Heart left ventricle (tissue), 16 donors: ENCODE measurements at regions not wholly inside any gene's neighbourhood (a gene's known extent, or its start where the extent isn't known, plus 50 kb on each side); places are given as distances from the start of the nearest gene placed in this dataset.

Experiments
- ATAC-seq, 4 donors: fragments of 200-7000 bp; cut with Tn5 transposase; one replicate each; pipeline ENCODE4 v1.9.1; 2020 to 2022; ENCODE audit warnings: moderate library complexity in 4 of 4, mild to moderate bottlenecking in 3 of 4, moderate number of reproducible peaks in 1 of 4
- DNase-seq, 5 donors: peaks; one replicate each; pipeline ENCODE4 v3.0.0-alpha.2; 2020
- H3K27ac ChIP-seq, 12 donors: fragments of 200-600 bp; sonication (generic) in 4 of 12; one replicate each; pipeline versions ENCODE4 v1.5.0 to v1.8.0; 2016 to 2022; ENCODE audit warnings: mild to moderate bottlenecking in 2 of 12
- H3K27me3 ChIP-seq, 9 donors: fragments of 200-600 bp; sonication (generic) in 2 of 9; one replicate each; pipeline versions ENCODE4 v1.5.1 to v1.8.0; 2016 to 2022; ENCODE audit warnings: mild to moderate bottlenecking in 3 of 9
- H3K36me3 ChIP-seq, 9 donors: fragments of 200-600 bp; sonication (generic) in 2 of 9; one replicate each; pipeline versions ENCODE4 v1.5.0 to v1.8.0; 2018 to 2022; ENCODE audit warnings: mild to moderate bottlenecking in 2 of 9
- H3K4me1 ChIP-seq, 12 donors: fragments of 200-600 bp; sonication (generic) in 4 of 12; one replicate each; pipeline versions ENCODE4 v1.5.0 to v1.8.0; 2016 to 2022; ENCODE audit warnings: mild to moderate bottlenecking in 3 of 12
- H3K4me3 ChIP-seq, 12 donors: fragments of 200-600 bp; sonication (generic) in 4 of 12; one replicate each; pipeline versions ENCODE4 v1.5.0 to v1.8.0; 2017 to 2022; ENCODE audit warnings: mild to moderate bottlenecking in 9 of 12, moderate library complexity in 4 of 12
- H3K9me3 ChIP-seq, 12 donors: fragments of 200-600 bp; sonication (generic) in 4 of 12; one replicate each; pipeline versions ENCODE4 v1.5.0 to v1.8.0; 2016 to 2022; ENCODE audit warnings: mild to moderate bottlenecking in 1 of 12
- POLR2A ChIP-seq, 2 donors: fragments of 450-650 bp; IDR thresholded peaks; one replicate each; pipeline ENCODE4 v1.6.1; 2017; ENCODE audit warnings: antibody characterized with exemption in 2 of 2, mild to moderate bottlenecking in 2 of 2, moderate library complexity in 2 of 2
- WGBS, 4 donors: extraction: QIAGEN DNeasy Blood & Tissue Kit in 2 of 4; methylation state at CpG; one replicate each; pipeline versions ENCODE4 v1.1.5 to v1.1.7; 2013 to 2018; 5-methylcytosine and 5-hydroxymethylcytosine counted together
- intact Hi-C, 10 donors: fragments of 100-400 bp; cut with DNase I; formaldehyde crosslinking; loops; one replicate each; pipeline versions ENCODE4 v1.11.1 to v1.14.2; 2022
- TF ChIP-seq, protein P1 (sequence below), 12 donors: fragments of 200-600 bp; sonication (generic) in 4 of 12; IDR thresholded peaks; one replicate each; pipeline versions ENCODE4 v1.5.0 to v1.8.0; 2018 to 2022; ENCODE audit warnings: antibody characterized with exemption in 12 of 12, mild to moderate bottlenecking in 5 of 12
- donor health status: ischemic (EF 13 %, LVEDD 7.1; RV severe dilation, severe dysfunction).
- donor health status: healthy with polysubstance abuse.
- donor health status: DM: no; HTN: yes; CAD: no.
- donor health status: DM: no; HTN: no; CAD: no.
- donor health status: ischemic (EF 25% LVEDD 6.9; RV normal size, moderate dysfunction).
- donor health status: ischemic (EF 25% LVEDD 5.7; RV mildly dilated, moderate dysfunction).
- donor health status: healthy.
- donor health status: DM: yes; HTN: yes; CAD: no.
- donor health status: ischemic (EF 35%, LVEDD 5.7; RV mildly dilated, moderate dysfunction).
- donor health status: nonischemic (EF 11% LVEDD 7.7; RV severe dilation, severe dysfunction).
- donor health status: DM: yes; HTN: yes; CAD: no.
- donor health status: PGD.
- donor health status: ischemic (EF 29% LVEDD 5.4; RV normal size, mild dysfunction).
- donor health status: nonischemic (EF 23%, LVEDD 6.1; RV moderate dilation, normal function).

DNA sequence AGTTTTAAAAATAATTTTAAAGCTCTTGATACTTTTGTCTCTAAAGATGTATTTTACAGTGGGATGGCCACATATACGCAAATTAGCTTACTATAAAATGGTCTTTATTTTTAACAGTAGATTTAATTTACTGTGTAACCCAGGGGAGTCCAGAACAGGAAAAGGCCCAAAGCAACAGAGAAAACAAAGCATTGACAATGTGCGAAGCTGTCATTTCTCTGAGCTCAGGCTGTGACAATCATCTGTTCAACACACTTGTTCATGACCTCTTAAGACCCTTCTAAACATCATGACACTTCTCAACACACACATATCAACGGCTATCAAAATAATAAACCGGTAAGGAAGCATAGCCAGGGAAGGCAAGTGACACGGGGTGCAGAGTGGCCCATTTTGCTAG, 499.6 kb upstream of the MPDZ start:
- H3K9me3 ChIP-seq, result no peaks in the 10 kb centered on the region
- no peak for ATAC-seq
- intact Hi-C loops, result no loop called here
- DNase-seq, result no peak
- H3K4me1 ChIP-seq, result peaks cover 0 to 12% (median 0%) of the 10 kb centered on the region in 12 donors
- no peak overlapping the region for H3K4me3 ChIP-seq
- no peaks in the 10 kb centered on the region for H3K27me3 ChIP-seq
- WGBS, 4 donors, result 52 to 61% (median 58%) methylated on average over 5 of the region's 5 CpGs
- no peak for TF ChIP-seq POLR2A (IDR thresholded peaks at IDR 0.05)
- TF ChIP-seq, protein P1, sequence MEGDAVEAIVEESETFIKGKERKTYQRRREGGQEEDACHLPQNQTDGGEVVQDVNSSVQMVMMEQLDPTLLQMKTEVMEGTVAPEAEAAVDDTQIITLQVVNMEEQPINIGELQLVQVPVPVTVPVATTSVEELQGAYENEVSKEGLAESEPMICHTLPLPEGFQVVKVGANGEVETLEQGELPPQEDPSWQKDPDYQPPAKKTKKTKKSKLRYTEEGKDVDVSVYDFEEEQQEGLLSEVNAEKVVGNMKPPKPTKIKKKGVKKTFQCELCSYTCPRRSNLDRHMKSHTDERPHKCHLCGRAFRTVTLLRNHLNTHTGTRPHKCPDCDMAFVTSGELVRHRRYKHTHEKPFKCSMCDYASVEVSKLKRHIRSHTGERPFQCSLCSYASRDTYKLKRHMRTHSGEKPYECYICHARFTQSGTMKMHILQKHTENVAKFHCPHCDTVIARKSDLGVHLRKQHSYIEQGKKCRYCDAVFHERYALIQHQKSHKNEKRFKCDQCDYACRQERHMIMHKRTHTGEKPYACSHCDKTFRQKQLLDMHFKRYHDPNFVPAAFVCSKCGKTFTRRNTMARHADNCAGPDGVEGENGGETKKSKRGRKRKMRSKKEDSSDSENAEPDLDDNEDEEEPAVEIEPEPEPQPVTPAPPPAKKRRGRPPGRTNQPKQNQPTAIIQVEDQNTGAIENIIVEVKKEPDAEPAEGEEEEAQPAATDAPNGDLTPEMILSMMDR (IDR thresholded peaks at IDR 0.05), result no peak
- H3K36me3 ChIP-seq, result no peaks in the 10 kb centered on the region
- no peak overlapping the region for H3K27ac ChIP-seq

GRCh38 chr9:13778631-13779030, 499.1 kb upstream of the MPDZ start:
- WGBS, 4 donors, result 56 to 65% (median 62%) methylated on average over 4 of the region's 4 CpGs
- DNase-seq (no peak), ATAC-seq (no peak)
- no peaks in the 10 kb centered on the region for H3K36me3 ChIP-seq
- peaks cover 0 to 12% (median 0%) of the 10 kb centered on the region in 12 donors for H3K4me1 ChIP-seq
- H3K4me3 ChIP-seq, result no peak overlapping the region
- TF ChIP-seq, protein P1 (IDR thresholded peaks at IDR 0.05), result no peak
- no peak for TF ChIP-seq POLR2A (IDR thresholded peaks at IDR 0.05)
- no peaks in the 10 kb centered on the region for H3K27me3 ChIP-seq
- no peaks in the 10 kb centered on the region for H3K9me3 ChIP-seq
- H3K27ac ChIP-seq, result no peak overlapping the region
- intact Hi-C loops, result no loop called here

DNA sequence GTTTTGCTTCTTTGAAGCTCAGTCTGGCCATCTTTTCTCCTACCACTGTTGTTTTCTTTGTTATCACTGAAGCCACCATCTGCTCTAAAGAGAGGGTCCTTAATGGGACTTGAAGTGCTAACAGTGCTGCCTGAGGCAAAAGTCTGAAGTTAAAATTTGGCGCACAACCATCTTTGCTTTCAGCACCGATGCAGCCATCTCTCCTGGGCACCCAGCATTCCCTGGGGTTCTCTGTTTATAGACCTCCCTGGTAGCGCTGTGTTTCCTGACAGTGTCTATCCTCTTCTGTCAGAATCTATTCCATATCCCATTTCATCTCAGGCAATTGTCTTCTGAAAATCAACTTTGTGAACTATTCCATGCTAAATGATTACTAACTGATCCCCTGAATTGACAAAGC, 491.5 kb upstream of the MPDZ start:
- H3K4me1 ChIP-seq, result no peaks in the 10 kb centered on the region
- no peak overlapping the region for H3K4me3 ChIP-seq
- no peaks in the 10 kb centered on the region for H3K9me3 ChIP-seq
- 79 to 88% (median 81%) methylated on average over 3 of the region's 3 CpGs for WGBS, 4 donors
- no peaks in the 10 kb centered on the region for H3K36me3 ChIP-seq
- intact Hi-C loops, result no loop called here
- no peaks in the 10 kb centered on the region for H3K27me3 ChIP-seq
- no peak for ATAC-seq
- H3K27ac ChIP-seq, result no peak overlapping the region
- TF ChIP-seq POLR2A (IDR thresholded peaks at IDR 0.05), result no peak
- no peak for DNase-seq

GRCh38 chr9:13769641-13770040, 490.1 kb upstream of the MPDZ start:
- Histone ChIP-seq H3K36me3 (no peaks in the 10 kb centered on the region), H3K4me3 (no peak overlapping the region), H3K27me3 (no peaks in the 10 kb centered on the region), H3K27ac (no peak overlapping the region), H3K9me3 (no peaks in the 10 kb centered on the region), H3K4me1 (no peaks in the 10 kb centered on the region)
- intact Hi-C loops, result no loop called here
- ATAC-seq (no peak), DNase-seq (no peak)
- TF ChIP-seq POLR2A (IDR thresholded peaks at IDR 0.05), result no peak
- TF ChIP-seq, protein P1 (IDR thresholded peaks at IDR 0.05), result no peak
- WGBS, 4 donors, result 92 to 100% (median 98%) methylated on average over 1 of the region's 1 CpG

DNA sequence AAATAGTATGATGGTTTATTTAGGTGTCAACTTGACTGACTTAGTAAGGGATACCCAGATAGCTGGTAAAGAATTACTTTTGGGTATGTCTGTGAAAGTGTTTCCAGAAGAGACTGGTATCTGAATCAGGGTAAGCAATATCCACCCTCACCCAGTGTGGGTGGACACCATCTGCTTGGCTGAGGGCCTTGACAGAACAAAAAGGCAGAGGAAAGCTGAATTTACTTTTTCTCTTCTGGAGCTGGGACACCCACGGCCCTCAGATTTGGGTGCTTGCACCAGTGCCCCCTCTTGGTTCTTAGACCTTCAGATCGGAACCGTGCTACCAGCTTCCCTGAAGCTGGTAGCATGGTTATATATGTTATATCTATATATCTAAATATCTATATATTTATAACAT, 489.5 kb upstream of the MPDZ start:
- no peak for ATAC-seq
- Histone ChIP-seq H3K27me3 (no peaks in the 10 kb centered on the region), H3K36me3 (no peaks in the 10 kb centered on the region), H3K4me3 (no peak overlapping the region), H3K4me1 (no peaks in the 10 kb centered on the region), H3K27ac (no peak overlapping the region), H3K9me3 (no peaks in the 10 kb centered on the region)
- TF ChIP-seq POLR2A (IDR thresholded peaks at IDR 0.05), result no peak
- TF ChIP-seq, protein P1 (IDR thresholded peaks at IDR 0.05), result no peak
- no peak for DNase-seq
- intact Hi-C loops, result no loop called here
- WGBS, 4 donors, result 98 to 99% (median 98%) methylated on average over 3 of the region's 3 CpGs
